Hematopoietic multipotent progenitor cell treated with erythropoietin and hydrocortisone succinate and interleukin-3 and kit ligand, for 17 days (in vitro differentiated cells): ENCODE measurements at regions not wholly inside any gene's neighbourhood (a gene's known extent, or its start where the extent isn't known, plus 50 kb on each side); places are given as distances from the start of the nearest gene placed in this dataset.
"Not testable (repeated sequence)": the region's sequence is repeated elsewhere in the genome, so short reads cannot be mapped to it uniquely, and the experiment has no call there.

Source experiments
- DNase-seq: peaks from one replicate; pipeline ENCODE4 v3.0.0-alpha.2; 2015; ENCODE audit warnings: low spot score

DNA sequence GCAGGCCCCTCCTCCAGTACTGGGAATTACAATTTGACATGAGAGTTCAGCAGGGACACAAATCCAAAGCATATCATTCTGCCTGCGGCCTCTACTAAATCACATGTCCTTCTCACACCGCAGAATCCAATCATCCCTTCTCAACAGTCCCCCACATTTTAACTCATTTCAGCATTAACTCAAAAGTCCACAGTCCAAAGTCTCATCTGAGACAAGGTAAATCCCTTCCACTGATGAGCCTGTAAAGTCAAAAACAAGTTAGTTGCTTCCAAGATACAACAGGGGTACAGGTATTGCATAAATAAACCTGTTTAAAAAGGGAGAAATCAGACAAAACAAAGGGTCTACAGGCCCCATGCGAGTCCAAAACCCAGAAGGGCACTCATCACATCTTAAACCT is 64.0 kb downstream of the EBNA1BP2 start:
- no peak for DNase-seq

DNA sequence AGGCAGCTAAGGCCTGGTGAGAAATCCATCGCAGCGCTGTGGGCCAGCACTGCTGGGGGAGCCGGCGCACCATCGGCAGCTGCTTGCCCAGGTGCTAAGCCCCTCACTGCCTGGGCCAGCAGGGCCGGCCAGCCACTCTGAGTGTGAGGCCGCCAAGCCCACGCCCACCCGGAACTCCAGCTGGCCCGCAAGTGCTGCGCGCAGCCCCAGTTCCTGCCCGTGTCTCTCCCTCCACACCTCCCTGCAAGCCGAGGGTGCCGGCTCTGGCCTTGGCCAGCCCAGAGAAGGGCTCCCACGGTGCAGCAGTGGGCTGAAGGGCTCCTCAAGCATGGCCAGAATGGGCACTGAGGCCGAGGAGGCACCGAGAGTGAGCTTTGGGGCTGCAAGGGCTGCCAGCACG is 64.4 kb downstream of the EBNA1BP2 start:
- no peak for DNase-seq

GRCh38 chr1:43104027-43104763 is 67.9 kb downstream of the EBNA1BP2 start:
- DNase-seq: no peak

- no peak for DNase-seq
Observed at GRCh38 chr1:43101061-43101460, 71.0 kb downstream of the EBNA1BP2 start.

GRCh38 chr1:43098200-43098599 is 73.9 kb downstream of the EBNA1BP2 start:
- no peak for DNase-seq

DNA sequence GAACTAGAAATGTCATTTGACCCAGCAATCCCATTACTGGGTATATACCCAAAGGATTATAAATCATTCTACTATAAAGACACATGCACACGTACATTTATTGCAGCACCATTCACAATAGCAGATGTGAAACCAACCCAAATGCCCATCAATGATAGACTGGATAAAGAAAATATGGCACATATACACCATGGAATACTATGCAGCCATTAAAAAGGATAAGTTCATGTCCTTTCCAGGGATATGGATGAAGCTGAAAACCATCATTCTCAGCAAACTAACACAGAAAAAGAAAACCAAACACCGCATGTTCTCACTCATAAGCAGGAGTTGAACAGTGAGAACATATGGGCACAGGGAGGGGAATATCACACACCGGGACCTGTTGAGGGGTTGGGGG is 75.6 kb downstream of the EBNA1BP2 start:
- DNase-seq: not testable (repeated sequence)

GRCh38 chr1:43090812-43091211 is 81.3 kb downstream of the EBNA1BP2 start:
- not testable (repeated sequence) for DNase-seq

DNA sequence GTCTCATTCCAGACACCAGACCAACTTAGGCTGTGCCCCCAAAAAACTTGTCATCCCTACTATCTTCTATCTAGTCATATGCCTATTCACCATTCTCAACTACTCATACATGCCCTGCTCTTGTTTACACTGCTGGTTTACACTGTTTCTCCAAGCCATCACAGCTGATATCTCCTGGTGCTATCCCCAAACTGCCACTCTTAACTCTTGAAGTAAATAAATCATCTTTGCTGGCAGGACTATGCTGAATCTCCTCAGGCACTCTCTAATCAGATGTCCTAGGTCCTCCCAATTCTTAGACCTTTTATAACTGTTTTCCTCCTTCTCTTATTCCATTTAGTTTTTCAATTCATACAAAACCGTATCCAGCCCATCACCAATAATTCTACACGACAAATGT is 81.9 kb downstream of the EBNA1BP2 start:
- DNase-seq: not testable (repeated sequence)

DNA sequence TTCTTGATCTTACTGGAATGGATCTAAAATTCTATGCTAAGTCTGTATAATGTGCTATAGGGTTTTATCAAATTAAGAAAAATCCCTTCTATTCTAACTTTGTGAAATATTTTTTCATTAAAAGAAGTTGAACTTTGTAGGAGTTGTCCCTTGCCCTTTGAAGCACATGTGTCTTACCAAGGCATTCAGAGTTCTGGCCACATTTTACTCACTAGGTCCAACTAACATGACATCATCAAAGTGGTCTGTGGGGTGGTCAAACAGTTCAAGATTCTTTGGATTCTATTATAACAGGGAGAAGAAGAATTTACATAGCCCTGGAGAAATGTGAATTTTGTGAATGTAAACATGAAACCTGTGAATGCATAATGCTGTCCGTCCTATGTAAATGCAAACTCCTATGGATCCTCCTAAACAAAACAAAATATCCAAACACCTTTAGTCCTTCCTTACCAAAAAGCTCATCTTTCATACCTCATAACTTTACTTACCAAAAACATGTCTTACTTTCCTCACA is 88.7 kb downstream of the EBNA1BP2 start:
- DNase-seq: peak; percentile 3

GRCh38 chr1:43082740-43083139 is 89.3 kb downstream of the EBNA1BP2 start:
- no peak for DNase-seq

DNA sequence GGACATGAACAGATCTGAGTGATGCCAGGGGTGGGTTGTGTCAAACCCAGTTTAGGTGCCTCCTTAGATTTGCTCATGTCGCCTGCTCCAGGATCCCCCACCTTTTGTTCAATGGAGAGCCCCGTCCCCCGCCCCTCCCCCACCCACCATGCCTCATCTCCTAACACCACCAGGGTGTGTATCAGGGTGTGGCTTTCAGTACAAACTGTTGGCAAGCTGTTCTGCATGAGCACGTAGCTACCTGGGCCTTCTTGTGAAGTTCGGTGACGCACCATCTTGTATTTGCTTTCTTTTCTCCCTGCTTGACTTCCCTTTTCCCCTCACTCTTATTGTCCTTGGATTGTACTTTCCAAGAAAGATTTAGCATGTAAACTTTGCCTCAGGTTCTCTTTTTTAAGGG is 94.8 kb downstream of the EBNA1BP2 start:
- DNase-seq: no peak

DNA sequence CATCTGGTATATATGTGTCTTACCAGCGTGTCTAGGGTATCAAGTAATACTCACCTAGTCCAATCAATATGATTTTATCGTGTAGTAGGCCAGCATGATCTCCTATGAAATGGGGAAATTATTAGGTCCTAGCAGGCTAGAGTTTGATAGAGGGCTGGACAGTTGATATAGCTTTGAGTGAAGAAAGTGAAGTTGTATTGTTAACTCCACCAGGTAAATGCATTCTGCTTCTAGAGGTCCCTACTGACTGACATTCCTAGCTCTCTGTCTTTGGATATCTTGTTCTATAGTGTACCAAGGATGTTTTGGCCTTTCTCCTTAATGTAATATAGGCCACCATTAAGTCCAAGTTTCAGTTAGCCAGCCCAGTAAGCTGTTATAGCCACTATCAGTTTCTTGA is 97.4 kb downstream of the EBNA1BP2 start:
- DNase-seq: no peak

DNA sequence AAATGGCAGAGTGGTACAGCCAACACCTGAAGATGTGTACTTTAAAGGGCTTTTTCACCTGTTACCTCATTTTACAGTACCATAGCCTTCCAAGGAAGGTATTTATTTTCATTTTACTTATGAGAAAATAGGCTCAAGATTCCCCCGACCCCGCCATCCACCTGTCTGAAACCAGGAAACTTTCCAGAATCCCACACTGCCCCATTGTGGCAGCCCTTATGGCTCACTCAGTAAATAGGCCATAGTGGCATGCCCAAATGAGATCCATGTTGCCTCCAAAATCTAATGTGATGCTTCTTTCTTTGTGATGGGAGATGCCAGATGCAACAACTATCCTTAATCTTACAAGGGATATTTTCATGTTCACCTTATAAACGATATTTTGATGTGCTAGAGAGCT is 97.8 kb downstream of the EBNA1BP2 start:
- peak; percentile 38 for DNase-seq

DNA sequence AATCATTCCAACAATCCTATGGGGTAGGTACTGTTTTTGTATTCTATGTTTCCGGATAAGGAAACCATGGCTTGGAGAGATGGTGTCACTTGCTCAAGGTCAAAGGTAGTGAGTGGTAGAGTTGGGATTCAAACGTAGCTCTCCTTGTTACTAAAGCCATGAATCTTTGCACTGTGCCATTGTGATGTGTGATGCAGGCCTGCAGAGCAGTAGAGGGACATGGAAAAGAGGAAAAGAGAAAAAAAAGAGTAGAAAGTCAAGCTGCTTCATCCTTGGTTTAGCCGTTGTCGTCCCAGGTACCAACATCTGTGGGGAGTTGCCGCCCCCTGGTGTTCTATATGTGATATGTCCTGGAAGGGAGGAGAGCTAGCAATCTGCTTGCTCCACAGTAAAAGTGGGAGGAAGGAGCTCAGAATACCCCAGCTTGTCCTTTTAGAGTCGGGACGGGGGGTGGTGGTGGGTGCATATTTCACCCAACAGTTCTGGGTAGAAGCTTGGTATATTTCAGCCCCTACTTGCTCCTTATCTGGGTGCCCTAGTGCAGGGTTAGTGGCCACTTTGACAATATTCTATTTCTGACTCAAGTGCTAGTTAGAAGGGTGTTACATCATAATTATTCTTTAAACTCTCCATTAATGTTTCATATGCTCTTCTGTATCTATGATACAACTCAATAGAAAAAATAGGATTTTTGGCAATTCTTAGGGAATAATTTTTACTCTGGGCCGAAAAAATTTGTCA is 98.4 kb downstream of the EBNA1BP2 start:
- DNase-seq: peak; percentile 92

DNA sequence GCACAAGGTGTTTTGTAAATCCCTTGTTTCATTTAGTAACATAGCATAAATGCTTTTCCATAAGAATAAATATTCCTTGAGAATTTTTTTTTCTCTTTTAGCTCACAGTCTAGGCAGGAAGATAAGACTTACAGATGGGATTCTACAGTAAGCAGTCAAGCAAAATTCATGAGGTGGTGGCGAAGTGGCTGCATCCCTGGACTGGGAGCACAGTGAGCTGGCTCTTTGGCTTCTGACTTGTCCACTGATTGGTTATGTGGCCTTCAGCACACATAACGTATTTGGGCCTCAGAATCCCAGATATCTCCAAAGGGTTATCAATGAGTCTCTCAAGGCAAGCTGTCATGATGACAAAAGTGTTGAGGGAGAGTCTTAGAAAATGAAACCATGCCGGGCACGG is 99.8 kb downstream of the EBNA1BP2 start:
- DNase-seq: peak; percentile 33

GRCh38 chr1:43071241-43071640 is 100.8 kb downstream of the EBNA1BP2 start:
- no peak for DNase-seq

GRCh38 chr1:43069461-43070050 is 102.5 kb downstream of the EBNA1BP2 start:
- peak; percentile 61 for DNase-seq

DNA sequence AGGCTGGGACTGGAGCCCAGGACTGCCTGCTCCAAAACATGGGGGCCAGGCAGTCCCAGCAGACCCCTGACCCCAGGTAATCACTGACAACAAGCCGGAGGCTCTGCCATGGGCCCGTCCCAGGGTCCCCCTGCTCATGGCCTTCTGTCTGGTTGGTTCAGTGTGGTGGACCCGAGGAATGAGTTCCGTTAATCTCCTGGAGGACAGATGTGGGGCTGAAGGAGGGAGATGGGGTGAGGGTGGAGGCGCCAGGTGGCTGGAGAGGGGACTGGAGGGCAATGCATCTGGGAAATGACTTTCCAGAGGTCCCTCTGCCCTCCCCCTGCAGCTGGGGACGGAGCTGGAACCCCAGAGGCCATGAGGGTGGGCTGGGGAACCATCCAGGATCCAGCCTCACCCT is 103.2 kb downstream of the EBNA1BP2 start:
- DNase-seq: no peak

DNA sequence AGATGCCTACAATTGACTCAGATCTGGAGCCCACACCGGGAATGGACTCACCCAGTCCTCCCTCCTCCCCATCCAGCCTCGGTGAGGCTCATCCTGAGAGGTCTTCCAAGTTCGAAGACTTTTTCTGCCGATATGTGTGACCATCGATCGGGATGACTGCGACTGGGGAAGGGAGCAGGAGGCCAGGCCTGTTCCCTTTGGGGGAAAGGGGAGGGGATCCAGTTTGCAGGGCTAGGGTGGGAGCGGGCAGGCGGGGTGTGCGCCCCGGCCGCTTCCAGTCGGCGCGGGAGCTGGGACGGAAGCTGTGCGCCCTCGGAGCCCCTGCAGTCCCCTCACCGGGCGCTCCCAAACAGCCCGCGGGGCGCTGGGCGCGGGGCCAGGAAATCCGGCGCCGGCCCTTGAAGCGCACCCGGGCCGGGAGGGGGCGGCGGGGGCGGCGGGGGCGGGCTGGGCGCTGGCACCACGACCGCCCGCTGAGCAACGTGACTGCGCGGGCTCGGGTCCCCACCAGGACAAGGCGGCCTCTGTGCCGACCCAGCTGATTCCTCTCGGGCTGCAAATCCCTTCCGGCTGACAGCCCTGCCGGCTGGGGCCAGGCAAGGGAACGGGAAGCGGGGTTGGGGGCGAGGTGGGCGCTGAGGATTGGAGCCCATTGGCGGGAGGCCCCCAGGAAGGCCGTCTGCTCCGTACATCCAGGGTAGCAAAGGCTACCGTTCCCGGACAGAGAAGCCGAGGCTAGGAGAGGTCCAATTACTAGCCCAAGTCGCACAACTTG is 103.9 kb downstream of the EBNA1BP2 start:
- DNase-seq: peak; percentile 49

- no peak for DNase-seq
Observed at GRCh38 chr1:43067233-43067745, 104.8 kb downstream of the EBNA1BP2 start.

DNA sequence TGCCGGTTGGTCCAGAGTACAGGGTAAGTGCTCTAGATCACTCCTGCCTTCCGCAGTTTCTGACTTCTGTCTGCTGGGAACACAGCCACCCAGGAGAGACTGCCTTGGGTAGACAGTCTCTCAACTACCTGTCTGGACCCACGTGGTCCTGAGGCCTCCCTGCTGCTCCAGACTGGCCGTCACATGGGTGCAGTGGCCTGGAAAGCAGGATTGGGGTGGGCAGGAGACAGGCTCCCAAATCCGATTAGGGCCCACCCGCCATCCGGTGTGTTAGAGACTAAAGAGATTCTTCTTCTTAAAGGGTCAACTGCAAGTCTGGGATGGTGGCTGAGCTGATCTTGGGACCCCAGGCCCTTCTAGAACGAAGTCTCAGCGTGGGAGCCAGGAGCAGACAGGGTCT is 105.5 kb downstream of the EBNA1BP2 start:
- DNase-seq: no peak
